BE2C (cell line): ENCODE measurements at regions not wholly inside any gene's neighbourhood (a gene's known extent, or its start where the extent isn't known, plus 50 kb on each side); places are given as distances from the start of the nearest gene placed in this dataset.

ENCODE experiments used
- DNase-seq: peaks from one replicate; pipeline ENCODE4 v3.0.0-alpha.2; 2020
- H3K27me3 ChIP-seq: fragments of 250-450 bp; sonication (Bioruptor Pico); 2 replicates; pipeline ENCODE4 v1.5.1; 2020; ENCODE audit warnings: mild to moderate bottlenecking
- H3K36me3 ChIP-seq: fragments of 250-450 bp; sonication (Bioruptor Pico); 2 replicates; pipeline ENCODE4 v1.5.1; 2020; ENCODE audit warnings: mild to moderate bottlenecking
- H3K4me1 ChIP-seq: fragments of 250-450 bp; sonication (Bioruptor Pico); 2 replicates; pipeline ENCODE4 v1.5.1; 2020
- H3K4me3 ChIP-seq: 2 replicates; pipeline ENCODE4 v1.5.1; 2011; ENCODE audit warnings: low read depth, low read length
- H3K9me3 ChIP-seq: fragments of 250-450 bp; sonication (Bioruptor Pico); 2 replicates; pipeline ENCODE4 v1.5.1; 2020
- TF ChIP-seq, protein P1 (sequence below): IDR thresholded peaks from 2 replicates; pipeline ENCODE4 v1.5.1; 2012; ENCODE audit warnings: mild to moderate bottlenecking, low read depth, low read length

GRCh38 chr2:20551260-20551944 lies 99.5 kb downstream of the HS1BP3 start:
- Histone ChIP-seq H3K36me3 (no peaks in the 10 kb centered on the region), H3K4me3 (no peak overlapping the region), H3K9me3 (no peaks in the 10 kb centered on the region), H3K27me3 (no peaks in the 10 kb centered on the region), H3K4me1 (peaks cover 20% of the 10 kb centered on the region)
- TF ChIP-seq, protein P1, sequence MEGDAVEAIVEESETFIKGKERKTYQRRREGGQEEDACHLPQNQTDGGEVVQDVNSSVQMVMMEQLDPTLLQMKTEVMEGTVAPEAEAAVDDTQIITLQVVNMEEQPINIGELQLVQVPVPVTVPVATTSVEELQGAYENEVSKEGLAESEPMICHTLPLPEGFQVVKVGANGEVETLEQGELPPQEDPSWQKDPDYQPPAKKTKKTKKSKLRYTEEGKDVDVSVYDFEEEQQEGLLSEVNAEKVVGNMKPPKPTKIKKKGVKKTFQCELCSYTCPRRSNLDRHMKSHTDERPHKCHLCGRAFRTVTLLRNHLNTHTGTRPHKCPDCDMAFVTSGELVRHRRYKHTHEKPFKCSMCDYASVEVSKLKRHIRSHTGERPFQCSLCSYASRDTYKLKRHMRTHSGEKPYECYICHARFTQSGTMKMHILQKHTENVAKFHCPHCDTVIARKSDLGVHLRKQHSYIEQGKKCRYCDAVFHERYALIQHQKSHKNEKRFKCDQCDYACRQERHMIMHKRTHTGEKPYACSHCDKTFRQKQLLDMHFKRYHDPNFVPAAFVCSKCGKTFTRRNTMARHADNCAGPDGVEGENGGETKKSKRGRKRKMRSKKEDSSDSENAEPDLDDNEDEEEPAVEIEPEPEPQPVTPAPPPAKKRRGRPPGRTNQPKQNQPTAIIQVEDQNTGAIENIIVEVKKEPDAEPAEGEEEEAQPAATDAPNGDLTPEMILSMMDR = no peak
- DNase-seq = no peak

DNA sequence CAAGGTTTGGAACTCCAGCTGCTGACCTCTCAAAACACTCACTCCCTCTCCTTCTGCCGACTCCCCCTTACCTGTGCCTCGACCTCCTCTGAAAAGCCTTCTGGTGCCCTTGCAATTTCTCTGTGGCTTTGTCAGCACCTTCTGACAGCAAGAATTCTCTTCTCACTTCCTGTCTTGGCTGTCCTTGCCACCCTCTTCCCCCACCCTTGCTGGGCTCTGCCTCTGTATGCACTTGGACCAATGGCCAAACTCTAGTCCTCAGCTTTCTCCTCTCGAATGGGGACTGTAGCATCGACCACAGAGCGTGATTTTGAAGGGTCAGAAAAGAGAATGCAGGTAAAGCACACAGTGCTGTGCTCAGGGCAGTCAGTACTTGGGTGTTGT lies 99.0 kb downstream of the HS1BP3 start:
- Histone ChIP-seq H3K4me1 (peaks cover 20% of the 10 kb centered on the region), H3K4me3 (no peak overlapping the region)

DNA sequence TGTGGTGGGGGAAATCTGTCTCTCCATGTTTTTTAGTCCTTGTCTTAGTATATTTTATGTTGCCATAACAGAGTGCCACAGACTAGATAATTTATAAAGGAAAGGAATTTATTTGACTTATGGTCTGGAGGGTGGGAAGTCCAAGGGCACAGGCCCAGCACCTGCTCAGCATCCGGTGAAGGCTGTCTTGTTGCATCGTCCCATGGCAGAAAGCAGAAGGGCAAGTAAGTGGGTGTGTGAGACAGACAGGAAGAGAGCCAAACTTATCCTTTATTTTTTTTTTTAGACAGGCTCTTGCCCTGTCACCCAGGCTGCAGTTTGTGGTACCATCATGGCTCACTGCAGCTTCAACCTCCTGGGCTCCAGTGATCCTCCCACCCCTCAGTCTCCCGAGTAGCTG lies 98.1 kb downstream of the HS1BP3 start:
- H3K4me1 ChIP-seq = peaks cover 20% of the 10 kb centered on the region
- no peak for DNase-seq
- H3K27me3 ChIP-seq = no peaks in the 10 kb centered on the region
- H3K36me3 ChIP-seq = no peaks in the 10 kb centered on the region
- TF ChIP-seq, protein P1 = no peak
- H3K4me3 ChIP-seq = no peak overlapping the region
- H3K9me3 ChIP-seq = no peaks in the 10 kb centered on the region

More for the DNA sequence above, 99.0 kb downstream of the HS1BP3 start:
- TF ChIP-seq, protein P1 = no peak
- no peak for DNase-seq
- Histone ChIP-seq H3K36me3 (no peaks in the 10 kb centered on the region), H3K27me3 (no peaks in the 10 kb centered on the region), H3K9me3 (no peaks in the 10 kb centered on the region)

GRCh38 chr2:20553580-20553979 lies 97.3 kb downstream of the HS1BP3 start:
- Histone ChIP-seq H3K36me3 (no peaks in the 10 kb centered on the region), H3K4me3 (no peak overlapping the region), H3K4me1 (peaks cover 23% of the 10 kb centered on the region), H3K27me3 (no peaks in the 10 kb centered on the region), H3K9me3 (no peaks in the 10 kb centered on the region)
- no peak for DNase-seq
- TF ChIP-seq, protein P1 = no peak

DNA sequence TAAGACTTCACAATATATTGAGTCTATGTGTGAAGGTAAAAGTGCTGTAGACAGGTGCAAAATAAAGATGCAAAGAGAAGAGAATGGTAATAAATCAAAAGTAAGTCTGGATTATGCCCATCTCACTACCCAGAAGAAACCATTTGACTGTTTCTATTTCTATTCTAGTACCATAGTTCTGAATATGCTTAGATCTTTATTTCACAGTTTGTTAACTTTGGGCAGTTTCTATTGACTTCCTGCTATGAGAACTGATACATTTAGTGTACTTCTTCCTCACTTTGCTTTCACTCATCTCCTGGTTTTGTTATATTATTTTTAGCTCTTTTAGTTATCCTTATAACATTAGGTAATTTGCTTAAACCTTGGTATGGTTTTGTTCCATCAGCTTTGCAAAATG lies 94.9 kb downstream of the HS1BP3 start:
- no peak for DNase-seq
- TF ChIP-seq, protein P1 = no peak
- H3K36me3 ChIP-seq = no peaks in the 10 kb centered on the region

GRCh38 chr2:20556756-20557155 lies 94.1 kb downstream of the HS1BP3 start:
- DNase-seq = no peak
- Histone ChIP-seq H3K36me3 (no peaks in the 10 kb centered on the region), H3K9me3 (no peaks in the 10 kb centered on the region), H3K27me3 (no peaks in the 10 kb centered on the region), H3K4me1 (peaks cover 22% of the 10 kb centered on the region), H3K4me3 (no peak overlapping the region)
- TF ChIP-seq, protein P1 = no peak

More for the DNA sequence above, 94.9 kb downstream of the HS1BP3 start:
- Histone ChIP-seq H3K4me1 (peaks cover 22% of the 10 kb centered on the region), H3K27me3 (no peaks in the 10 kb centered on the region), H3K9me3 (no peaks in the 10 kb centered on the region), H3K4me3 (no peak overlapping the region)
